Naive thymus-derived CD8-positive, alpha-beta T cell (primary cell): ENCODE measurements at regions not wholly inside any gene's neighbourhood (a gene's known extent, or its start where the extent isn't known, plus 50 kb on each side); places are given as distances from the start of the nearest gene placed in this dataset.
A peak's percentile ranks its signal among the peaks of the same experiment; 100 is the strongest.

Source experiments
- ATAC-seq, 2 donors: fragments of 150-1000 bp; cut with Tn5 transposase in 1 of 2; sonication (Bioruptor Pico), chemical (Tn5 transposase) in 1 of 2; 1 replicate in 1 of 2; 2 replicates in 1 of 2; pipeline ENCODE4 v1.10.0; 2021; ENCODE audit warnings: mild to moderate bottlenecking in 2 of 2, moderate library complexity in 2 of 2
- POLR2A ChIA-PET: fragments of 350-600 bp; sonication (Branson Sonifier 250); formaldehyde crosslinking; loops from one replicate; lab custom pipeline; 2021; ENCODE audit warnings: antibody characterized with exemption; lab: Charles Lee
- DNase-seq, 10 donors: peaks; one replicate each; pipeline versions ENCODE4 v3.0.0 to v3.0.0-alpha.2; 2020 to 2022
- H3K27ac Mint-ChIP-seq, 10 donors: one replicate each; pipeline ENCODE4 v1.8.0; 2020 to 2022; ENCODE audit warnings: mild to moderate bottlenecking in 10 of 10, mixed read lengths in 10 of 10, moderate library complexity in 4 of 10, inconsistent platforms in 1 of 10
- H3K27me3 Mint-ChIP-seq, 5 donors: one replicate each; pipeline ENCODE4 v1.8.0; 2021 to 2022; ENCODE audit warnings: mixed read lengths in 5 of 5
- H3K36me3 Mint-ChIP-seq, 3 donors: one replicate each; pipeline ENCODE4 v1.8.0; 2020 to 2022; ENCODE audit warnings: mixed read lengths in 3 of 3, mild to moderate bottlenecking in 2 of 3, inconsistent platforms in 1 of 3
- H3K4me1 Mint-ChIP-seq, 4 donors: one replicate each; pipeline ENCODE4 v1.8.0; 2021 to 2022; ENCODE audit warnings: mixed read lengths in 4 of 4
- H3K4me3 Mint-ChIP-seq, 10 donors: one replicate each; pipeline ENCODE4 v1.8.0; 2020 to 2022; ENCODE audit warnings: mild to moderate bottlenecking in 10 of 10, mixed read lengths in 10 of 10, moderate library complexity in 6 of 10, inconsistent platforms in 1 of 10
- H3K9me3 Mint-ChIP-seq, 9 donors: one replicate each; pipeline ENCODE4 v1.8.0; 2020 to 2022; ENCODE audit warnings: mixed read lengths in 9 of 9, mild to moderate bottlenecking in 3 of 9, inconsistent platforms in 1 of 9, moderate library complexity in 1 of 9

DNA sequence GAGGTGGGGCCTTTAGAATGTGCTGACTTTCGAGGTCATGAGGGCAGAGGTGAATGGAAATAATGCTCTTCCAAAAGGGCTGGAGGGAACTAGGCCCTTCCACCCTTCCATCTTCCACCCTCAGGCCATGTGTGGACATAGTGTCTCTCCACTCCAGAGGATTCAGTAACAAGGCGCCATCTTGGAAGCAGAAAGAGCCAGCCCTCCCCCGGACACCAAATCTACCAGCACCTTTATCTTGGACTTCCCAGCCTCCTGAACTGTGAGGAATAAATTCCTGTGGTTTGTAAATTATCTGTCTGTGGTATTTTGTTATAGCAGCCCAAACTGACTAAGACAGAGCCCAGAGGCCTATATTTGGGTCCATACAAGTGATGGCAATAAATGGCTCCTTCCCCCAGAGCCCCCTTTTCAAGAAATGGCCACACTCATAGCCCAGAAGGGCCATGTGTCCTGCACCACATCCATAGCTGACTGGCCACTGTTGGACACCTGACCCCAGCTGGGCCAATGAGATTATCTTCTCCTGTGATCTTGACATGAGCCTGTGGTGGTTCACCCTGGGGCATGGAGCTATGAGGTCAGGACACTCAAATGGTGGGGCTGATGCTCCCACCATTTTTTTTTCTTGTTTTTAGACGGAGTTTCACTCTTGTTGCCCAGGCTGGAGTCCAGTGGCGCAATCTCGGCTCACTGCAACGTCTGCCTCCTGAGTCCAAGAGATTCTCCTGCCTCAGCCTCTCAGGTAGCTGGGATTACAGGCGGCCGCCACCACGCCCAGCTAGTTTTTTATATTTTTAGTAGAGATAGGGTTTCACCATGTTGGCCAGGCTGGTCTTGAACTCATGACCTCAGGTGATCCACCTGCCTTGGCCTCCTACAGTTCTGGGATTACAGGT, 114.9 kb downstream of the RRAGC start:
- H3K27ac Mint-ChIP-seq: peak overlapping the region in 1 of 10 donors; percentile 14
- no peaks in the 10 kb centered on the region for H3K36me3 Mint-ChIP-seq
- H3K4me1 Mint-ChIP-seq: peaks cover 0 to 6% (median 2%) of the 10 kb centered on the region in 4 donors
- ATAC-seq: no peak
- POLR2A ChIA-PET: no interaction called here
- no peak overlapping the region for H3K4me3 Mint-ChIP-seq
- DNase-seq: no peak
- peaks cover 0 to 2% (median 0%) of the 10 kb centered on the region in 9 donors for H3K9me3 Mint-ChIP-seq
- H3K27me3 Mint-ChIP-seq: peaks cover 0 to 15% (median 3%) of the 10 kb centered on the region in 5 donors

DNA sequence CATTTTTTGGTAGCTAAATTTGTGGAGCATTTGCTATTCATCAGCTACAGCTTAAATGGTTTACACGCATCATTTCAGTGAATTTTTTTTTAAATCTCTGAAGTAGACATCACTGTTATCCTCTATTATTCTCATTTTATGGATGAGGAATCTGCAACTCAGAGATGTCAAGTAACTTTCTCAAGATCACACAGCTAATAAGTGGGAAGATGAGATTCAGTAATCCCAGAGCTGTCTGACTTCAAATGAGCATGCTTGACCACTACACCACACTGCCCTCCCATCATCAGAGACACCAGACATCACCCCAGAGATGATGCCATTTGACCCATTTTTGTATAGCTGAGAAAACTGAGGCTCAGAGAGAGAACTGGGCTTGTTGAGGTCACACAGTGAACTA, 116.4 kb downstream of the RRAGC start:
- POLR2A ChIA-PET: no interaction called here
- Mint-ChIP-seq H3K4me1 (peaks cover 0 to 6% (median 2%) of the 10 kb centered on the region in 4 donors), H3K36me3 (no peaks in the 10 kb centered on the region), H3K9me3 (peaks cover 0 to 2% (median 0%) of the 10 kb centered on the region in 9 donors), H3K27me3 (peaks cover 0 to 2% (median 0%) of the 10 kb centered on the region in 5 donors), H3K4me3 (no peak overlapping the region), H3K27ac (no peak overlapping the region)
- DNase-seq: no peak
- no peak for ATAC-seq

DNA sequence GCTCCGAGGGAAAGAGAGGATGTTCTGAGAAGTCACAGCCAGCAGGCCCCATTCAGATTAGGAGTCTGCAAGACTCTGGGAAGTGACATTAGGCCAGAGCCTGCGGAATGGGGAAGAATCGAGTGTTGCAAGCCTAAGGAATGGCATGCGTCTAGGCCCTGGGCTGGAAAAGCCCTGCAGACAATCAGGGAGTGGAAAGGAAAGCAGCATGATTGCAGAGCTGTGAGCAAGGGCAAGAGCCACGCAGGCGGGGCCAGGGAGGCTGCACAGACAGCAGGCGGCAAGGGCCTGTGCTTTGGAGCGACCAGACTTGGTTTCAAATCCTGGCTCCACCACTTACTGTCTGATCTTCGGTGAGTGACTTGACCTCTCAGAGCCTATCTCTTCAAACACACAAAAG, 118.2 kb downstream of the RRAGC start:
- no peaks in the 10 kb centered on the region for H3K27me3 Mint-ChIP-seq
- ATAC-seq (no peak), DNase-seq (no peak)
- H3K36me3 Mint-ChIP-seq: no peaks in the 10 kb centered on the region
- no peak overlapping the region for H3K27ac Mint-ChIP-seq
- POLR2A ChIA-PET: no interaction called here
- no peaks in the 10 kb centered on the region for H3K4me1 Mint-ChIP-seq
- H3K9me3 Mint-ChIP-seq: no peaks in the 10 kb centered on the region
- H3K4me3 Mint-ChIP-seq: no peak overlapping the region

DNA sequence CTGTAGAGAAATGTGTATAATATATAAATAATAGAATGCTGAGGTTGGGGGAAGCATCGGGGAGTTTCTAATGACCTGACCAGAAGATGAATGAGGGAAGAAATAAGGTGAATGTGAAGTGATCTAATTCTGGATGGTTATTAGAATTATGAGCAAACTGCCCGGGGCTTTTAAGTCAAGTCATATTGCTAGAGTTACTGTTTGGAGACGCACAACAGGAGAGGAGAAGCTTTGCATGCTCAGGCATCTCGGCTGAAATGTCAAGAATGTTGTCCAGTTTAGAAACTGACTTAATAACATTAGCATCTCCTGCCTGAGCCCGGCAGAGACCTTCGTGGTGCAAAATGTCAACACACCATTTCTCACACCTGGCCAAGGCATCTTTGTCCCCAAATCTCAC, 119.1 kb downstream of the RRAGC start:
- no peaks in the 10 kb centered on the region for H3K36me3 Mint-ChIP-seq
- no peak overlapping the region for H3K4me3 Mint-ChIP-seq
- POLR2A ChIA-PET: no interaction called here
- H3K27ac Mint-ChIP-seq: no peak overlapping the region
- no peaks in the 10 kb centered on the region for H3K9me3 Mint-ChIP-seq
- H3K4me1 Mint-ChIP-seq: no peaks in the 10 kb centered on the region
- H3K27me3 Mint-ChIP-seq: peaks cover under 1 to 5% (median 2%) of the 10 kb centered on the region in 5 donors
- no peak for DNase-seq
- no peak for ATAC-seq

DNA sequence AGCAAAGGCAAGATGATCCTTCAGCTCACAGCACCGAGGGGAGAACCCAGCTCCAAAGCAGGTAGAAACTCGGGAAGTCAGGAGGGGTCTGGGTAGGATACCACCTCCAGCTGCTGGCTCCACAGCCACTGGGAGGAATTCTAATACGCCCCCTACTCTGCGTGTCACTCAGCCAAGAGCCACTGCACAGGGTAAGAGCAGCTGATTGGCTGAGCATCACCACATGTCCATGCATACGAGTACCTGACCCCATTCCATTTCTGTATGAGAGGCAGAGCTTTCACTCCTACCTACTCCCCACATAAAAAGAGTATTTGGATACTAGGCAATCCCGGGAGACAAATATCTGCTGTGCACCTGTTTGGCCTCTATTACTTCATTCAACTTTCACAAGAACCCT, 121.4 kb downstream of the RRAGC start:
- Mint-ChIP-seq H3K27ac (no peak overlapping the region), H3K27me3 (peaks cover 9 to 16% (median 13%) of the 10 kb centered on the region in 5 donors), H3K4me3 (no peak overlapping the region), H3K4me1 (no peaks in the 10 kb centered on the region), H3K36me3 (peaks cover 0 to 3% (median 0%) of the 10 kb centered on the region in 3 donors), H3K9me3 (no peaks in the 10 kb centered on the region)
- DNase-seq (no peak), ATAC-seq (no peak)
- POLR2A ChIA-PET: no interaction called here

DNA sequence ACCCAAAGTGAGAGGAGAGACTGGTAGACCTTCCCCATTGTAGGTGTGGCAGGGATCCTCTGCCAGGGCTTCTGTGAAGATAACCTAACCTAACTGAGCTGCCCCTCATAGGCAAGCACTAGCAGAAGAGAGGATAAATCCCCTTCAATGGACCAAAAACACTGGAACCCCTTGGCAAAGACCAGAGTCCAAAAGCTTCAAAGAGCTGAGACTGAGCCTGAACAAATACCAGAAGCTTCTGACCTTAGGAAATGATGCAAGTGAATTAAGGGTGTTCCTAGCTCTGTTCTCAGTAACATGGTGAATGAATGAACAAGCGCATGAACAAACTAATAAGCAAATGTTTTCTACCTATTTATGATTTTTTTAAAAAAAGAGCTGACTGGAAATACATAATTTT, 123.2 kb downstream of the RRAGC start:
- peaks cover 0 to 3% (median 0%) of the 10 kb centered on the region in 3 donors for H3K36me3 Mint-ChIP-seq
- H3K4me1 Mint-ChIP-seq: no peaks in the 10 kb centered on the region
- POLR2A ChIA-PET: no interaction called here
- DNase-seq (no peak), ATAC-seq (no peak)
- H3K27ac Mint-ChIP-seq: no peak overlapping the region
- no peaks in the 10 kb centered on the region for H3K9me3 Mint-ChIP-seq
- no peak overlapping the region for H3K4me3 Mint-ChIP-seq
- peaks cover 20 to 32% (median 23%) of the 10 kb centered on the region in 5 donors for H3K27me3 Mint-ChIP-seq

DNA sequence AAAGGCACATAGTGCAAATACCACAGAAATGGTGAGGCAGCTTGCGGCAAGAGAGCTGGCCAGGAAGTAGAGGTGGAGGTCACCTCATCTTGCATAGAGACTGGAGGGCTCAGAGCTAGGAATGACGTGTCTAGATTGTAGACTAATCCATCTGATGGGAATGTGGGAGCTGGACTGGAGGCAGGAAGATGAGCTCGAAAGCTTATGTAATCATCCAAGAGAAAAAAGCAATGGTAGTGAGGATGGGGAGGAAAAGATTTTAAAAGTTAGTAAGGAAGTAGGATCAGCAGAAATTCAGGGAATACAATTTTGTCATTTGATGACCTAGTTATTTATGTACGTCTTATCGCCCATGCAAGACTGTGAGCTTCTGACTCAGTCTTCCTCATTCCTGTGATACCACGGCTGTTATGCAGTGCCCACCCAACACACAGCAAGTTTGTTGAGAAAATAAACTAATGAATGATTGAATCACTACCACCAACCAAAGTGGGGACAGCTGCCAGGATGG, 123.9 kb downstream of the RRAGC start:
- Mint-ChIP-seq H3K4me1 (no peaks in the 10 kb centered on the region), H3K4me3 (no peak overlapping the region), H3K9me3 (no peaks in the 10 kb centered on the region), H3K36me3 (peaks cover 0 to 3% (median 0%) of the 10 kb centered on the region in 3 donors), H3K27ac (no peak overlapping the region), H3K27me3 (peaks cover 20 to 32% (median 25%) of the 10 kb centered on the region in 5 donors)
- POLR2A ChIA-PET: no interaction called here
- DNase-seq (no peak), ATAC-seq (no peak)

DNA sequence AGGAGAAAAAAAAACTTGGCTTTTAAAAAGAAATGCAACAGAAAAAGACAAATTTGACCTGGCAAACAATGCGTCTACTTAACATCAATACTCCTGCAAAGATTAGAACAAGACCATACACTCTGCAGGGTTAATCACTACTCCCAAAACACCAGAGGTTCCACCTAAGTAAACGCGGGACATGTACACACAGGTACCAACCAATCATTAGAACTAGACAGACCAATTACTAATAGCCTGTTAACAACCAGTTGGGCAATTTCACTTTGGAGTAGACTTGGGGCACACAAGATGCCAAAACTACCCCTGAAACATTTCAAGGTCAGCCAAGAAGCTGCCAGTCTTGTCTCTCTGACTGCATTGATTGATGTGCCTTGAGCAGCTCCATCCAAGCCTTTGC, 125.8 kb downstream of the RRAGC start:
- H3K27me3 Mint-ChIP-seq: peaks cover 22 to 49% (median 34%) of the 10 kb centered on the region in 5 donors

DNA sequence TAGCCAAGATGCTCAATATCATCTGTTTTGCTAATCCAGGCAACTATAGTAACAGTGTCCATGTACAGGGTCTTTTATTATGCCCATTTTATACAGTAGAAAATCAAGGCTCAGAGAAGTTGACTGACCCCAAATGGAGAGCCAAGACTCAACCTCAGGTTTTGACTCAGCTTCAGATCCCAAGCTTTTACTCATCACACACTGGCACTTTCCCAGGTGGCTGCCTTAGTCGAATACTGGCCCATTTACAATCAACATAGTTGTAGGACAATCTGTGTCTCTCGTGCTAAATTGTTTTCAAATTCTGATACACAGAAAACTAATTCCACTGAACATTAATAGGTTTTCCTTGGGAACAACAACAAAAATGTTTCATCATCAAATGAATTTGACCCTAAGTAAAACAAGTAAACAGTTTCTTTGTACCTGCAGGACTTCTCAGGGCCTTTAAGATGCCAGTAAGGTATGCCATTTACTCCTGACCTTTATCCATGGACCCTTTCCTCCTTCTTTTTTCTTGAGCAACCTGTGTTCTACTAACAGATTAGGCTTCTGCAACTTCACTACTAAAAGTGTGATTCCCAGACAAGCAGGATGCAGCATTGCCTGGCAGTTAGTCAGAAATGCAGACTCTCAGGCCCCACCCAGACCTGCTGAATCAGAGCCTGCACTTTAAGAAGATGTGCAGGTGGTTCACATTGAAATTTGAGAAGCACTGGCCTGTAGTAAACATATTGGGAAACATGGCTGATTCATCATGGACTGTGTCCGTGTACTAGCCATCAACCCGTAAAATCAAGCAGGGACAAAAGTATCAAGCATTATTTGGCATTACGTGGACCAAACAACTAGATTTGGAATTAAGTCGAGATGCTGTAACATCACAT, 128.8 kb downstream of the RRAGC start:
- H3K36me3 Mint-ChIP-seq: peaks cover 0 to 3% (median 0%) of the 10 kb centered on the region in 3 donors
- no peak overlapping the region for H3K4me3 Mint-ChIP-seq
- H3K27me3 Mint-ChIP-seq: peaks cover 39 to 73% (median 62%) of the 10 kb centered on the region in 5 donors

More for the DNA sequence above, 125.8 kb downstream of the RRAGC start:
- Mint-ChIP-seq H3K4me1 (no peaks in the 10 kb centered on the region), H3K4me3 (no peak overlapping the region), H3K27ac (no peak overlapping the region), H3K36me3 (peaks cover 0 to 3% (median 0%) of the 10 kb centered on the region in 3 donors), H3K9me3 (no peaks in the 10 kb centered on the region)
- DNase-seq (no peak), ATAC-seq (no peak)
- POLR2A ChIA-PET: no interaction called here

DNA sequence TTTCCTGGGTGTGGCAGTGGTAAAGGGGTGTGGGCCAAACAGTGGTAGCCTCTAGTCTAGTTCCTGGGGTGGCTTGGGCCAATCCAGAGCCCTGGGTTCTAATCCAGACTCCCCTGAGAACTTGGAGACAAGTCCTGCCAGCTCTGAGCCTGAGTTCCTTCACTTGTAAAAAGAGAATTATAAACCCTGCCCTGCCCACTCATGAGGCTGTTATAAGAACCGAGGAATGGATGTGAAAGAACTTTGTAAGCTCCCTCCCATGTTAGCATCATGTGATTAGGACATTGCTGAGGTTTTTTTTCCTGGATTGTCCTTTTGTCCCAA, 131.0 kb downstream of the RRAGC start:
- peaks cover 0 to 4% (median 1%) of the 10 kb centered on the region in 4 donors for H3K4me1 Mint-ChIP-seq
- no peaks in the 10 kb centered on the region for H3K36me3 Mint-ChIP-seq
- ATAC-seq (no peak), DNase-seq (no peak)
- no peak overlapping the region for H3K27ac Mint-ChIP-seq
- POLR2A ChIA-PET: no interaction called here
- H3K4me3 Mint-ChIP-seq: no peak overlapping the region
- peaks cover 45 to 78% (median 64%) of the 10 kb centered on the region in 5 donors for H3K27me3 Mint-ChIP-seq
- H3K9me3 Mint-ChIP-seq: no peaks in the 10 kb centered on the region

More for the DNA sequence above, 128.8 kb downstream of the RRAGC start:
- peaks cover 0 to 4% (median 1%) of the 10 kb centered on the region in 4 donors for H3K4me1 Mint-ChIP-seq
- DNase-seq (no peak), ATAC-seq (no peak)
- H3K27ac Mint-ChIP-seq: no peak overlapping the region
- POLR2A ChIA-PET: no interaction called here
- no peaks in the 10 kb centered on the region for H3K9me3 Mint-ChIP-seq

DNA sequence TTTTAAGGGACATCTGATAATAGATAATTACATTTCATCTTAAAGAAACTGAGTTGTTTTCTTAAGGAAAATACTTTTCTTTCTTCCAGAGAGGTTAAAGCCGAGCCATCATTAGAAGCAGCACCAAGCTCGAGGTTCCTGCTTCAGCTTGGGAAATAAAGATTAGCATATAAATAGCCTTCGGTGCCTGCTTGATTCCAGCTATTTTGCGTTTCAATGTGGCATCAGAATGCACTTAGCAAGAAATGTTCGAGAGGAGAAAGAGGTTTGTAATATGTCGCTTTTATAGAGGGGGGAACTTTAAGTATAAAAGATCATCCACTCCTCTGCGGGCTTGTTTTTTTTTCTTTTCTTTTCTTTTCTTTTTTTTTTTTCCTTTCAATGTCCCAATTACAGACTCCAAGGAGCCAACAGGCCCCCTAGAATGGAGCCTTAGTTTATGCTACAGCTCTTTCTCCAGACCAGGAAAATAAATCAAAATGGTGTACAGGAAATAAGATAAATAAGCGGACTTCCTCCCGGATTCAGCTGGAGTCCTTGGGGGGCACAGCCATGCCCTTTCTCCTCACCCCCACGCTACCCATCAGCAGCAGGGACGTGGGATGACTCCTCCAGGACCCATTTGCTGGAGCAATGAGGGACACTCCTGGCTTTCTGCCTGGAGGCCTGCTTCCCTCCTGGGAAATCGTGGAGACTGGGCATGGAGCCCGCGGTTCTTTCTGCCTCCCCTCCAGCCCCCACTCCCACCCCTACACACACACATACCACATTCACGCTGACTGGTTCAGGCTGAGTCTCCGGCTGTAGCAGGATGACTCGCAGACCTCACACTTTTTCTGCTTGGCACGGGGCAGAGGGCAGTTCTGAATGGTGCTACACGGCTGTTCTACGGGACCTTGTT, 131.6 kb downstream of the RRAGC start:
- POLR2A ChIA-PET: no interaction called here
- DNase-seq (no peak), ATAC-seq (no peak)

More for the DNA sequence above, 131.6 kb downstream of the RRAGC start:
- Mint-ChIP-seq H3K4me3 (no peak overlapping the region), H3K36me3 (no peaks in the 10 kb centered on the region), H3K4me1 (peaks cover 0 to 4% (median 1%) of the 10 kb centered on the region in 4 donors), H3K27ac (no peak overlapping the region), H3K27me3 (peaks cover 51 to 83% (median 69%) of the 10 kb centered on the region in 5 donors), H3K9me3 (no peaks in the 10 kb centered on the region)
